Common myeloid progenitor, CD34-positive (primary cell): ENCODE measurements at regions not wholly inside any gene's neighbourhood (a gene's known extent, or its start where the extent isn't known, plus 50 kb on each side); places are given as distances from the start of the nearest gene placed in this dataset.

Experiments
- CTCF ChIA-PET: fragments of 350-600 bp; sonication (Branson Sonifier 250); formaldehyde crosslinking; loops from one replicate; lab custom pipeline; 2021; ENCODE audit warnings: antibody characterized with exemption; lab: Charles Lee
- POLR2A ChIA-PET: fragments of 350-600 bp; sonication (Branson Sonifier 250); formaldehyde crosslinking; loops from one replicate; lab custom pipeline; 2021; ENCODE audit warnings: antibody characterized with exemption; lab: Charles Lee
- DNase-seq, 3 donors: peaks; one replicate each; pipeline versions ENCODE4 v3.0.0 to v3.0.0-alpha.2; 2013
- H3K27ac ChIP-seq, 2 experiments: 1 replicate in 1 of 2; 2 replicates in 1 of 2; pipeline ENCODE4 v1.7.0; 2013; ENCODE audit warnings: inconsistent platforms in 2 of 2, low read length in 2 of 2, mild to moderate bottlenecking in 2 of 2, low read depth in 1 of 2, moderate library complexity in 1 of 2; ENCODE audit not compliant: severe bottlenecking in 2 of 2, insufficient read depth in 1 of 2, poor library complexity in 1 of 2
- H3K27me3 ChIP-seq, 5 experiments: replicated peaks in 2 of 5; 1 replicate in 3 of 5; 2 replicates in 2 of 5; pipeline versions ENCODE4 v1.6.1 to v1.7.0; 2013; ENCODE audit warnings: low read length in 4 of 5, mild to moderate bottlenecking in 2 of 5, moderate library complexity in 2 of 5, inconsistent platforms in 1 of 5; ENCODE audit not compliant: insufficient read depth in 5 of 5, control insufficient read depth in 4 of 5
- H3K36me3 ChIP-seq, 4 experiments: 1 replicate in 2 of 4; 2 replicates in 2 of 4; pipeline versions ENCODE4 v1.6.1 to v1.7.0; 2013; ENCODE audit warnings: low read length in 3 of 4, control low read depth in 1 of 4, mild to moderate bottlenecking in 1 of 4; ENCODE audit not compliant: control insufficient read depth in 4 of 4, insufficient read depth in 4 of 4
- H3K4me1 ChIP-seq, 4 experiments: 1 replicate in 3 of 4; 2 replicates in 1 of 4; pipeline versions ENCODE4 v1.6.1 to v1.7.1; 2013; ENCODE audit warnings: low read length in 3 of 4, mild to moderate bottlenecking in 3 of 4, control low read depth in 1 of 4, inconsistent platforms in 1 of 4, moderate library complexity in 1 of 4; ENCODE audit not compliant: control insufficient read depth in 4 of 4, insufficient read depth in 4 of 4; ENCODE audit errors: control extremely low read depth in 1 of 4
- H3K4me3 ChIP-seq, 7 experiments: 1 replicate in 4 of 7; 2 replicates in 3 of 7; pipeline versions ENCODE4 v1.5.1 to v1.7.0; 2013; ENCODE audit warnings: mild to moderate bottlenecking in 7 of 7, low read length in 6 of 7, moderate library complexity in 6 of 7, inconsistent platforms in 2 of 7, low read depth in 2 of 7, control low read depth in 1 of 7; ENCODE audit not compliant: insufficient read depth in 4 of 7, control insufficient read depth in 1 of 7; ENCODE audit errors: extremely low read depth in 1 of 7
- H3K9me3 ChIP-seq, 5 experiments: 1 replicate in 4 of 5; 2 replicates in 1 of 5; pipeline versions ENCODE4 v1.6.1 to v1.7.1; 2013; ENCODE audit warnings: low read length in 4 of 5, mild to moderate bottlenecking in 2 of 5, inconsistent platforms in 1 of 5, low read depth in 1 of 5, moderate library complexity in 1 of 5; ENCODE audit not compliant: control insufficient read depth in 4 of 5, insufficient read depth in 2 of 5; ENCODE audit errors: control extremely low read depth in 1 of 5
- WGBS: methylation state at CpG from one replicate; pipeline ENCODE4 v1.1.5; 2013; ENCODE audit not compliant: insufficient coverage; 5-methylcytosine and 5-hydroxymethylcytosine counted together

GRCh38 chr10:4359003-4359402 lies 467.0 kb upstream of the AKR1E2 start:
- CTCF ChIA-PET, result interaction anchor here (1.0 kb wide), 1 partner anchor 258 kb away, joined by 4 read pairs; no protein-coding TSS in a partner anchor
- Histone ChIP-seq H3K9me3 (no peaks in the 10 kb centered on the region), H3K36me3 (no peaks in the 10 kb centered on the region), H3K27me3 (no peaks in the 10 kb centered on the region), H3K4me3 (no peak overlapping the region), H3K27ac (no peak overlapping the region), H3K4me1 (no peaks in the 10 kb centered on the region)
- 100% methylated on average over 3 of the region's 5 CpGs for WGBS
- POLR2A ChIA-PET, result no interaction called here
- no peak for DNase-seq

GRCh38 chr10:4357911-4358310 lies 468.1 kb upstream of the AKR1E2 start:
- ChIA-PET POLR2A (no interaction called here), CTCF (no interaction called here)
- no peak overlapping the region for H3K27ac ChIP-seq
- no peaks in the 10 kb centered on the region for H3K27me3 ChIP-seq
- H3K36me3 ChIP-seq, result no peaks in the 10 kb centered on the region
- no peaks in the 10 kb centered on the region for H3K9me3 ChIP-seq
- H3K4me3 ChIP-seq, result no peak overlapping the region
- DNase-seq, result no peak
- H3K4me1 ChIP-seq, result no peaks in the 10 kb centered on the region

- no CpG with 5 or more reads among the region's 1 CpG for WGBS
- Histone ChIP-seq H3K27me3 (no peaks in the 10 kb centered on the region), H3K4me1 (no peaks in the 10 kb centered on the region), H3K4me3 (no peak overlapping the region), H3K9me3 (peaks cover 0 to 2% (median 0%) of the 10 kb centered on the region in 5 experiments), H3K36me3 (no peaks in the 10 kb centered on the region), H3K27ac (no peak overlapping the region)
- ChIA-PET CTCF (no interaction called here), POLR2A (interaction anchor here (1.0 kb wide), 1 partner anchor 1424 kb away, joined by 3 read pairs; no protein-coding TSS in a partner anchor)
- DNase-seq, result no peak
These were observed 470.7 kb upstream of the AKR1E2 start for GRCh38 chr10:4355350-4355749.

- ChIA-PET POLR2A (no interaction called here), CTCF (interaction anchor here (1.1 kb wide), 1 partner anchor 16 kb away, joined by 3 read pairs; no protein-coding TSS in a partner anchor)
- WGBS, result 92% methylated on average over 5 of the region's 7 CpGs
- Histone ChIP-seq H3K9me3 (peaks cover 0 to 2% (median 0%) of the 10 kb centered on the region in 5 experiments), H3K4me3 (no peak overlapping the region), H3K27ac (peak overlapping the region in 1 of 2 experiments; percentile 40), H3K36me3 (no peaks in the 10 kb centered on the region), H3K27me3 (no peaks in the 10 kb centered on the region), H3K4me1 (no peaks in the 10 kb centered on the region)
- DNase-seq, result no peak
These were observed 471.6 kb upstream of the AKR1E2 start for GRCh38 chr10:4354382-4354812.

- H3K27ac ChIP-seq, result peak overlapping the region in 1 of 2 experiments; percentile 40
- no peaks in the 10 kb centered on the region for H3K36me3 ChIP-seq
- H3K9me3 ChIP-seq, result peaks cover 0 to 2% (median 0%) of the 10 kb centered on the region in 5 experiments
- H3K4me3 ChIP-seq, result no peak overlapping the region
- 0% methylated on average over 1 of the region's 1 CpG for WGBS
- POLR2A ChIA-PET, result no interaction called here
- H3K4me1 ChIP-seq, result no peaks in the 10 kb centered on the region
- CTCF ChIA-PET, result interaction anchor here (1.1 kb wide), 1 partner anchor 16 kb away, joined by 3 read pairs; no protein-coding TSS in a partner anchor
- H3K27me3 ChIP-seq, result no peaks in the 10 kb centered on the region
- DNase-seq, result peak in 2 of 3 donors; percentile 65 to 73
These were observed 472.0 kb upstream of the AKR1E2 start for GRCh38 chr10:4353964-4354363.

- Histone ChIP-seq H3K27me3 (no peaks in the 10 kb centered on the region), H3K4me1 (no peaks in the 10 kb centered on the region), H3K9me3 (peaks cover 0 to 2% (median 0%) of the 10 kb centered on the region in 5 experiments), H3K4me3 (no peak overlapping the region), H3K36me3 (no peaks in the 10 kb centered on the region), H3K27ac (no peak overlapping the region)
- WGBS, result 92% methylated on average over 3 of the region's 11 CpGs
- no peak for DNase-seq
- ChIA-PET POLR2A (no interaction called here), CTCF (no interaction called here)
These were observed 472.9 kb upstream of the AKR1E2 start for GRCh38 chr10:4353059-4353655.

- H3K4me3 ChIP-seq, result no peak overlapping the region
- H3K27me3 ChIP-seq, result no peaks in the 10 kb centered on the region
- POLR2A ChIA-PET, result no interaction called here
- CTCF ChIA-PET, result no interaction called here
- peaks cover 0 to 2% (median 0%) of the 10 kb centered on the region in 5 experiments for H3K9me3 ChIP-seq
- H3K27ac ChIP-seq, result no peak overlapping the region
- 100% methylated on average over 3 of the region's 7 CpGs for WGBS
- DNase-seq, result no peak
- no peaks in the 10 kb centered on the region for H3K4me1 ChIP-seq
- H3K36me3 ChIP-seq, result no peaks in the 10 kb centered on the region
These were observed 473.5 kb upstream of the AKR1E2 start for GRCh38 chr10:4352414-4352961.
